IMR-90 (cell line): ENCODE measurements at regions not wholly inside any gene's neighbourhood (a gene's known extent, or its start where the extent isn't known, plus 50 kb on each side); places are given as distances from the start of the nearest gene placed in this dataset.

Experiments
- ATAC-seq: fragments of 200-7000 bp; cut with Tn5 transposase; 2 replicates; pipeline ENCODE4 v1.9.1; 2020; ENCODE audit warnings: low read depth, mild to moderate bottlenecking, moderate library complexity
- BruUV-seq: library from RNA; stranded (reverse); fragments of 400-500 nt; replicated peaks from 2 replicates; lab custom pipeline; 2021; lab: Mats Ljungman, UMichigan
- CTCF ChIA-PET: fragments of 300-600 bp; formaldehyde crosslinking; extraction: SDS; loops from one replicate; lab custom pipeline; 2021; ENCODE audit warnings: antibody characterized with exemption; lab: Yijun Ruan, JAX
- POLR2A ChIA-PET: fragments of 300-600 bp; sonication (Branson Sonifier 250); formaldehyde crosslinking; loops from one replicate; lab custom pipeline; 2022; ENCODE audit warnings: antibody characterized with exemption; ENCODE audit not compliant: unreplicated experiment; lab: Charles Lee
- DNase-seq: peaks from one replicate; pipeline ENCODE4 v3.0.0; 2013
- H2AFZ ChIP-seq: replicated peaks from 2 replicates; pipeline ENCODE3; 2013; ENCODE audit warnings: low read length, mild to moderate bottlenecking; ENCODE audit not compliant: poor library complexity
- H2AK5ac ChIP-seq: 2 replicates; pipeline ENCODE4 v1.6.1; 2013; ENCODE audit warnings: low read depth, low read length, inconsistent platforms
- H2AK9ac ChIP-seq: replicated peaks from 2 replicates; pipeline ENCODE3; 2013; ENCODE audit warnings: mild to moderate bottlenecking, low read depth, low read length, moderate library complexity; ENCODE audit not compliant: poor library complexity
- H2BK120ac ChIP-seq: 2 replicates; pipeline ENCODE4 v1.6.1; 2013; ENCODE audit warnings: low read depth, low read length, inconsistent platforms
- H2BK15ac ChIP-seq: 3 replicates; pipeline ENCODE4 v1.6.1; 2013; ENCODE audit warnings: low read depth, low read length, inconsistent platforms
- H2BK20ac ChIP-seq: 2 replicates; pipeline ENCODE4 v1.6.1; 2013; ENCODE audit warnings: low read depth, mild to moderate bottlenecking, inconsistent platforms, low read length, moderate library complexity
- H2BK5ac ChIP-seq: 2 replicates; pipeline ENCODE4 v1.6.1; 2013; ENCODE audit warnings: mild to moderate bottlenecking, low read depth, low read length, inconsistent platforms; ENCODE audit not compliant: poor library complexity, severe bottlenecking
- H3K14ac ChIP-seq: replicated peaks from 2 replicates; pipeline ENCODE4 v1.6.1; 2013; ENCODE audit warnings: low read depth, low read length, inconsistent platforms
- H3K18ac ChIP-seq: 2 replicates; pipeline ENCODE4 v1.6.1; 2013; ENCODE audit warnings: low read depth, low read length, control low read depth
- H3K23ac ChIP-seq: 2 replicates; pipeline ENCODE4 v1.6.1; 2013; ENCODE audit warnings: low read depth, low read length, inconsistent platforms
- H3K27ac ChIP-seq: 2 replicates; pipeline ENCODE4 v1.5.1; 2013; ENCODE audit warnings: mild to moderate bottlenecking, control low read depth, low read length; ENCODE audit not compliant: insufficient read depth
- H3K27me3 ChIP-seq: 2 replicates; pipeline ENCODE4 v1.6.1; 2013; ENCODE audit warnings: low read length; ENCODE audit not compliant: control insufficient read depth, insufficient read depth
- H3K36me3 ChIP-seq: 2 replicates; pipeline ENCODE4 v1.6.1; 2013; ENCODE audit warnings: low read length, mixed read lengths; ENCODE audit not compliant: control insufficient read depth, insufficient read depth
- H3K4ac ChIP-seq: 2 replicates; pipeline ENCODE4 v1.6.1; 2013; ENCODE audit warnings: low read depth, low read length, inconsistent platforms
- H3K4me1 ChIP-seq: 2 replicates; pipeline ENCODE4 v1.6.1; 2013; ENCODE audit warnings: low read length, mixed read lengths; ENCODE audit not compliant: control insufficient read depth, insufficient read depth
- H3K4me2 ChIP-seq: 2 replicates; pipeline ENCODE4 v1.6.1; 2013; ENCODE audit warnings: low read depth, mild to moderate bottlenecking, control low read depth, low read length, moderate library complexity
- H3K4me3 ChIP-seq: 2 replicates; pipeline ENCODE4 v1.5.1; 2013; ENCODE audit warnings: low read depth, mild to moderate bottlenecking, control low read depth, low read length, moderate library complexity; ENCODE audit not compliant: insufficient read depth
- H3K56ac ChIP-seq: 2 replicates; pipeline ENCODE4 v1.6.1; 2013; ENCODE audit warnings: low read length, inconsistent platforms; ENCODE audit not compliant: insufficient read depth; ENCODE audit errors: extremely low read depth
- H3K79me1 ChIP-seq, 2 experiments: 2 replicates each; pipeline ENCODE4 v1.6.1; 2013; ENCODE audit warnings: low read length in 2 of 2, inconsistent platforms in 1 of 2, low read depth in 1 of 2
- H3K9ac ChIP-seq: 2 replicates; pipeline ENCODE4 v1.6.1; 2013; ENCODE audit warnings: low read depth, low read length, control low read depth
- H3K9me1 ChIP-seq: 2 replicates; pipeline ENCODE4 v1.6.1; 2013; ENCODE audit warnings: low read length, inconsistent platforms; ENCODE audit not compliant: insufficient read depth
- H3K9me3 ChIP-seq: 2 replicates; pipeline ENCODE4 v1.6.1; 2013; ENCODE audit warnings: low read length; ENCODE audit not compliant: control insufficient read depth, insufficient read depth
- H4K20me1 ChIP-seq: 2 replicates; pipeline ENCODE4 v1.6.1; 2013; ENCODE audit warnings: low read length, inconsistent platforms; ENCODE audit not compliant: insufficient read depth
- H4K5ac ChIP-seq: 2 replicates; pipeline ENCODE4 v1.6.1; 2013; ENCODE audit warnings: mild to moderate bottlenecking, low read depth, low read length, control low read depth
- H4K8ac ChIP-seq, 2 experiments: 2 replicates each; pipeline ENCODE4 v1.6.1; 2013; ENCODE audit warnings: low read depth in 2 of 2, low read length in 2 of 2, control low read depth in 1 of 2, inconsistent platforms in 1 of 2
- H4K91ac ChIP-seq: 2 replicates; pipeline ENCODE4 v1.6.1; 2013; ENCODE audit warnings: low read depth, low read length, inconsistent platforms; ENCODE audit not compliant: insufficient read depth
- CEBPB ChIP-seq: IDR thresholded peaks from 2 replicates; pipeline ENCODE4 v1.6.1; 2012; ENCODE audit warnings: low read depth, low read length, improper control_type of control experiment
- FOS ChIP-seq: fragments of 150-350 bp; IDR thresholded peaks from 2 replicates; pipeline ENCODE4 v1.6.1; 2016; ENCODE audit warnings: low read depth, low read length
- MAFK ChIP-seq: IDR thresholded peaks from 2 replicates; pipeline ENCODE4 v1.6.1; 2012; ENCODE audit warnings: low read depth, low read length, improper control_type of control experiment
- MAZ ChIP-seq: IDR thresholded peaks from 2 replicates; pipeline ENCODE4 v1.6.1; 2012; ENCODE audit warnings: low read depth, mild to moderate bottlenecking, low read length, improper control_type of control experiment, moderate library complexity, borderline replicate concordance
- MXI1 ChIP-seq: IDR thresholded peaks from 2 replicates; pipeline ENCODE4 v1.6.1; 2012; ENCODE audit warnings: low read depth, mild to moderate bottlenecking, low read length, moderate library complexity, borderline replicate concordance
- NFE2L2 ChIP-seq: fragments of 150-350 bp; IDR thresholded peaks from 2 replicates; pipeline ENCODE4 v1.6.1; 2016; ENCODE audit warnings: low read depth, mild to moderate bottlenecking, low read length
- RAD21 ChIP-seq: IDR thresholded peaks from 2 replicates; pipeline ENCODE4 v1.6.1; 2012; ENCODE audit warnings: low read length, improper control_type of control experiment
- RCOR1 ChIP-seq: IDR thresholded peaks from 2 replicates; pipeline ENCODE4 v1.6.1; 2012; ENCODE audit warnings: mild to moderate bottlenecking, low read length, improper control_type of control experiment; ENCODE audit not compliant: insufficient replicate concordance
- RFX5 ChIP-seq: IDR thresholded peaks from 2 replicates; pipeline ENCODE4 v1.8.0; 2012; ENCODE audit warnings: low read depth, mild to moderate bottlenecking, low read length, moderate library complexity
- SMC3 ChIP-seq: fragments of 150-350 bp; IDR thresholded peaks from 2 replicates; pipeline ENCODE4 v1.6.1; 2016; ENCODE audit warnings: low read depth, mild to moderate bottlenecking, antibody characterized with exemption, low read length, moderate library complexity
- WGBS, 2 experiments: methylation state at CpG; one replicate each; pipeline versions ENCODE4 v1.1.5 to v1.1.7; 2013; ENCODE audit warnings: missing lambda C conversion rate in 2 of 2; ENCODE audit not compliant: insufficient read length in 1 of 2; ENCODE audit errors: extremely low coverage in 2 of 2; 5-methylcytosine and 5-hydroxymethylcytosine counted together
- dilution Hi-C: fragments of 300-500 bp; cut with HindIII; formaldehyde crosslinking; loops from one replicate; pipeline ENCODE4 v1.14.3; 2018; ENCODE audit warnings: low sequenced_read_pairs; ENCODE audit not compliant: unreplicated experiment
- in situ Hi-C: fragments of 300-500 bp; cut with MboI; formaldehyde crosslinking; loops from 3 replicates; pipeline ENCODE4 v1.14.3; 2019; ENCODE audit warnings: low sequenced_read_pairs, inconsistent platforms, mixed read lengths
- intact Hi-C: fragments of 100-400 bp; cut with micrococcal nuclease; formaldehyde crosslinking; loops from 2 replicates; pipeline ENCODE4 v1.10.0; 2022

DNA sequence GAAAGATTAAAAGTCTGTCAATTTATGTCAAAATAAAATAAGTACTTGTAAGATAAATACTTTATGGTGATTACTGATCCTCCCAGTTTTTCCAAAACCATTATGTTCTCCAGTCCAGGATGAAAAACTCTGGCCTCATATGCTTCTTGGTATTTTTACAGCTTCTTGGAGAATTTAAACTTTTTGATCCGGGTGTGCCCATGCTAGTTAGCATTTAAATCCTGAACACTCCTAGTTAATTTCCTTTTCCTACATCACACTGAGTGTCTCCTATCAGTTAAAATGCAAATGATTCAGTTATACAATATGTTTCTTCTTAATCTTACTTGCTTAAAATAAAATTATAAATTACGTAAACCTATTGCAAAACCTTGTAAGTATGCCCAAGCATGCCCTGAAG lies 499.9 kb upstream of the SLITRK6 start:
- dilution Hi-C loops = no loop called here
- ChIA-PET POLR2A (no interaction called here), CTCF (no interaction called here)
- Histone ChIP-seq H3K14ac (no peak overlapping the region), H3K4me2 (no peak overlapping the region), H3K4ac (no peak overlapping the region), H3K79me1 (no peaks in the 10 kb centered on the region), H3K56ac (no peak overlapping the region), H2BK5ac (no peak overlapping the region), H3K4me1 (no peaks in the 10 kb centered on the region), H2AFZ (no peak overlapping the region), H2AK9ac (no peak overlapping the region), H4K8ac (no peak overlapping the region), H3K36me3 (no peaks in the 10 kb centered on the region), H2BK120ac (no peak overlapping the region), H2BK20ac (no peak overlapping the region), H4K20me1 (no peaks in the 10 kb centered on the region), H3K18ac (no peak overlapping the region), H3K27me3 (no peaks in the 10 kb centered on the region), H4K5ac (no peak overlapping the region), H2AK5ac (no peak overlapping the region), H3K4me3 (no peak overlapping the region), H2BK15ac (no peak overlapping the region), H3K9ac (no peak overlapping the region), H4K91ac (no peak overlapping the region), H3K23ac (no peak overlapping the region), H3K27ac (no peak overlapping the region), H3K9me3 (no peaks in the 10 kb centered on the region), H3K9me1 (no peaks in the 10 kb centered on the region)
- intact Hi-C loops = no loop called here
- DNase-seq (no peak), ATAC-seq (no peak)
- TF ChIP-seq CEBPB (no peak), RCOR1 (no peak), SMC3 (no peak), RFX5 (no peak), MXI1 (no peak), MAZ (no peak), MAFK (no peak), RAD21 (no peak), FOS (no peak), NFE2L2 (no peak)
- no CpG with 5 or more reads among the region's 2 CpGs for WGBS, 2 experiments
- in situ Hi-C loops = no loop called here
- no TSS peak for BruUV-seq
